ENCODE measurements at regions not wholly inside any gene's neighbourhood (a gene's known extent, or its start where the extent isn't known, plus 50 kb on each side); places are given as distances from the start of the nearest gene placed in this dataset.

- RAD21 ChIA-PET (ENCODE audit: unreplicated experiment) = no interaction called here
- DNase-seq (ENCODE audit: low read depth, low spot score) = no peak
- H3K4me3 ChIP-seq = no peak overlapping the region
Observed at GRCh38 chr10:29099415-29099814, 189.5 kb upstream of the LYZL1 start.

More at GRCh38 chr10:29099415-29099814, 189.5 kb upstream of the LYZL1 start:
- H3K27me3 ChIP-seq (replicated peaks in 1 of 2; ENCODE audit: control insufficient read depth in 2 of 2, insufficient read depth in 2 of 2, low read length in 1 of 2) = no peaks in the 10 kb centered on the region
- no peak for FAIRE-seq
- in situ Hi-C loops (cut with MboI) = no loop called here
- no peak overlapping the region for H3K4me2 ChIP-seq (ENCODE audit: control insufficient read depth, insufficient read depth)
- no peaks in the 10 kb centered on the region for H4K20me1 ChIP-seq (ENCODE audit: control insufficient read depth, insufficient read depth)
- H3K27ac ChIP-seq (ENCODE audit: control insufficient read depth, insufficient read depth) = no peak overlapping the region
- no peak for ATAC-seq
- no peak overlapping the region for H2AFZ ChIP-seq (ENCODE audit: control insufficient read depth, low read depth, low read length)
- CTCF ChIA-PET = no interaction called here
- no peaks in the 10 kb centered on the region for H3K79me2 ChIP-seq (ENCODE audit: control insufficient read depth, insufficient read depth, low read length)
- POLR2A ChIA-PET = no interaction called here
- intact Hi-C loops (cut with micrococcal nuclease; ENCODE audit: unreplicated experiment) = no loop called here
- no peaks in the 10 kb centered on the region for H3K4me1 ChIP-seq (ENCODE audit: control insufficient read depth, insufficient read depth, low read length)
- SMC1A ChIA-PET (ENCODE audit: uncharacterized antibody, unreplicated experiment) = no interaction called here
- H3K9ac ChIP-seq (ENCODE audit: control insufficient read depth, insufficient read depth, low read length) = no peak overlapping the region
- no peak for TF ChIP-seq ZSCAN29 (IDR thresholded peaks at IDR 0.05)
- no peak for TF ChIP-seq ELK1 (IDR thresholded peaks at IDR 0.05; ENCODE audit: low read depth, low read length)
- TF ChIP-seq TCF12 (IDR thresholded peaks at IDR 0.05; ENCODE audit: low read depth, low read length) = no peak
- no peak for TF ChIP-seq CTCF (IDR thresholded peaks at IDR 0.05 in 2 of 3, conservative IDR thresholded peaks at IDR 0.05 in 1 of 3; ENCODE audit: control insufficient read depth in 2 of 3, extremely low read depth in 1 of 3, insufficient read depth in 1 of 3, low read depth in 3 of 3, low read length in 3 of 3)
- no peak for TF ChIP-seq SUPT20H (IDR thresholded peaks at IDR 0.05; ENCODE audit: borderline replicate concordance, control insufficient read depth, low read depth, low read length)
- TF ChIP-seq CHD1 (IDR thresholded peaks at IDR 0.05; ENCODE audit: low read depth, low read length) = no peak
- TF ChIP-seq SKIL (IDR thresholded peaks at IDR 0.05; ENCODE audit: low read depth, poor library complexity, severe bottlenecking) = no peak
- TF ChIP-seq NR2C1 (IDR thresholded peaks at IDR 0.05) = no peak
- TF ChIP-seq, protein P1, sequence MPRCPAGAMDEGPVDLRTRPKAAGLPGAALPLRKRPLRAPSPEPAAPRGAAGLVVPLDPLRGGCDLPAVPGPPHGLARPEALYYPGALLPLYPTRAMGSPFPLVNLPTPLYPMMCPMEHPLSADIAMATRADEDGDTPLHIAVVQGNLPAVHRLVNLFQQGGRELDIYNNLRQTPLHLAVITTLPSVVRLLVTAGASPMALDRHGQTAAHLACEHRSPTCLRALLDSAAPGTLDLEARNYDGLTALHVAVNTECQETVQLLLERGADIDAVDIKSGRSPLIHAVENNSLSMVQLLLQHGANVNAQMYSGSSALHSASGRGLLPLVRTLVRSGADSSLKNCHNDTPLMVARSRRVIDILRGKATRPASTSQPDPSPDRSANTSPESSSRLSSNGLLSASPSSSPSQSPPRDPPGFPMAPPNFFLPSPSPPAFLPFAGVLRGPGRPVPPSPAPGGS (IDR thresholded peaks at IDR 0.05; ENCODE audit: borderline replicate concordance, insufficient read depth, low read depth, low read length, poor library complexity, severe bottlenecking) = no peak
- no peak for TF ChIP-seq RUNX3 (IDR thresholded peaks at IDR 0.05; ENCODE audit: low read length)
- no peak for TF ChIP-seq MEF2B (IDR thresholded peaks at IDR 0.05; ENCODE audit: partially characterized antibody, poor library complexity, severe bottlenecking)
- no peak for TF ChIP-seq CBFB (IDR thresholded peaks at IDR 0.05; ENCODE audit: low read depth)
- TF ChIP-seq MAX (IDR thresholded peaks at IDR 0.05; ENCODE audit: low read depth, low read length) = no peak
- TF ChIP-seq RFX5 (IDR thresholded peaks at IDR 0.05; ENCODE audit: low read depth, low read length) = no peak
- TF ChIP-seq EZH2 (IDR thresholded peaks at IDR 0.05; ENCODE audit: borderline replicate concordance, control insufficient read depth, low read depth, low read length) = no peak
- no peak for TF ChIP-seq ZNF24 (IDR thresholded peaks at IDR 0.05)
- no TSS peak for BruUV-seq (replicated peaks)
- no peaks in the 10 kb centered on the region for H3K36me3 ChIP-seq (ENCODE audit: control insufficient read depth in 2 of 2, insufficient read depth in 2 of 2, low read length in 1 of 2)
- no peaks in the 10 kb centered on the region for H3K9me3 ChIP-seq (replicated peaks; ENCODE audit: control insufficient read depth, insufficient read depth, low read length)
- 61% methylated on average over 5 of the region's 5 CpGs for WGBS (ENCODE audit: insufficient coverage, insufficient replicate concordance, low lambda C conversion rate, missing lambda C conversion rate)

Data from GM12878 (cell line).